ENCODE measurements at regions not wholly inside any gene's neighbourhood (a gene's known extent, or its start where the extent isn't known, plus 50 kb on each side); places are given as distances from the start of the nearest gene placed in this dataset.

DNA sequence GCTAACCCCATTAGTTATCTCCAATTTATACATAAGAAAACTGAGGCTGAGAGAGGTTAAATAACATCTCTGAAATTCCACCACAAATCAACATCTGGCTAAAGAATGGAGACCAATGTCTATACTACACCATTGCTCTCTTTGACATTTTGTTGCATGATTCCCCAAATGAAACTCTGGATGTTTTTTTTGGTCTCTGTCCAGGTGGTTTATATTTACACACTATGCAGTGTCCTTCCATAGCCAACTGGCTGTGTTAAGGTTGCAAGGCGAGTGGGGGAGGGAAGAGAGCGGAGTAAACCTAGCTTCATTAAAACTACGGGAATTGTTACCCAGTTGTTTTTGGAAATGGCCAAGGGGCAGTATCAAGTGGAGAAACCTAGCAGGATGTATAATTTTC is 67.2 kb downstream of the KIF4B start:
- no peak for DNase-seq (ENCODE audit: low spot score)
- Histone ChIP-seq H3K4me3 (ENCODE audit: low read depth in 1 of 3, low read length in 3 of 3) (no peak overlapping the region), H3K27ac (ENCODE audit: low read depth in 1 of 2, low read length in 2 of 2) (no peak overlapping the region), H3K4me1 (ENCODE audit: control insufficient read depth in 4 of 4, insufficient read depth in 4 of 4, low read length in 3 of 4) (no peaks in the 10 kb centered on the region), H3K36me3 (ENCODE audit: control insufficient read depth in 4 of 4, insufficient read depth in 3 of 4, low read depth in 1 of 4, low read length in 3 of 4) (no peaks in the 10 kb centered on the region), H3K27me3 (ENCODE audit: control insufficient read depth in 4 of 4, insufficient read depth in 4 of 4, low read length in 3 of 4) (peaks cover 0 to 5% (median 0%) of the 10 kb centered on the region in 4 donors), H3K9ac (ENCODE audit: low read depth in 1 of 2, low read length in 2 of 2) (no peak overlapping the region), H3K9me3 (ENCODE audit: control insufficient read depth in 4 of 4, low read length in 3 of 4) (no peaks in the 10 kb centered on the region)
- no peak for TF ChIP-seq GABPA (IDR thresholded peaks at IDR 0.05 in 1 of 2, conservative IDR thresholded peaks at IDR 0.05 in 1 of 2)
- no peak for TF ChIP-seq ATF3 (IDR thresholded peaks at IDR 0.05)
- TF ChIP-seq EGR1 (IDR thresholded peaks at IDR 0.05; ENCODE audit: low read depth in 2 of 2), result no peak
- no peak for TF ChIP-seq ZBTB33 (IDR thresholded peaks at IDR 0.05)
- no peak for TF ChIP-seq SP1 (IDR thresholded peaks at IDR 0.05)
- WGBS, result 45% methylated on average over 3 of the region's 3 CpGs

GRCh38 chr5:155081618-155082017 is 68.1 kb downstream of the KIF4B start:
- Histone ChIP-seq H3K4me1 (ENCODE audit: control insufficient read depth in 4 of 4, insufficient read depth in 4 of 4, low read length in 3 of 4) (no peaks in the 10 kb centered on the region), H3K27ac (ENCODE audit: low read depth in 1 of 2, low read length in 2 of 2) (no peak overlapping the region), H3K36me3 (ENCODE audit: control insufficient read depth in 4 of 4, insufficient read depth in 3 of 4, low read depth in 1 of 4, low read length in 3 of 4) (no peaks in the 10 kb centered on the region), H3K4me3 (ENCODE audit: low read depth in 1 of 3, low read length in 3 of 3) (no peak overlapping the region), H3K9ac (ENCODE audit: low read depth in 1 of 2, low read length in 2 of 2) (no peak overlapping the region), H3K9me3 (ENCODE audit: control insufficient read depth in 4 of 4, low read length in 3 of 4) (no peaks in the 10 kb centered on the region), H3K27me3 (ENCODE audit: control insufficient read depth in 4 of 4, insufficient read depth in 4 of 4, low read length in 3 of 4) (peaks cover 0 to 5% (median 0%) of the 10 kb centered on the region in 4 donors)
- WGBS, result 91% methylated on average over 3 of the region's 3 CpGs
- TF ChIP-seq FOXA1 (IDR thresholded peaks at IDR 0.05) (no peak), NR2F2 (IDR thresholded peaks at IDR 0.05) (no peak), EGR1 (IDR thresholded peaks at IDR 0.05; ENCODE audit: low read depth in 2 of 2) (no peak), JUND (IDR thresholded peaks at IDR 0.05) (no peak), TAF1 (conservative IDR thresholded peaks at IDR 0.05) (no peak), FOXA2 (IDR thresholded peaks at IDR 0.05) (no peak), ZBTB33 (IDR thresholded peaks at IDR 0.05) (no peak), SP1 (IDR thresholded peaks at IDR 0.05) (no peak), RXRA (IDR thresholded peaks at IDR 0.05) (no peak), RAD21 (IDR thresholded peaks at IDR 0.05) (no peak)
- TF ChIP-seq, protein P1, sequence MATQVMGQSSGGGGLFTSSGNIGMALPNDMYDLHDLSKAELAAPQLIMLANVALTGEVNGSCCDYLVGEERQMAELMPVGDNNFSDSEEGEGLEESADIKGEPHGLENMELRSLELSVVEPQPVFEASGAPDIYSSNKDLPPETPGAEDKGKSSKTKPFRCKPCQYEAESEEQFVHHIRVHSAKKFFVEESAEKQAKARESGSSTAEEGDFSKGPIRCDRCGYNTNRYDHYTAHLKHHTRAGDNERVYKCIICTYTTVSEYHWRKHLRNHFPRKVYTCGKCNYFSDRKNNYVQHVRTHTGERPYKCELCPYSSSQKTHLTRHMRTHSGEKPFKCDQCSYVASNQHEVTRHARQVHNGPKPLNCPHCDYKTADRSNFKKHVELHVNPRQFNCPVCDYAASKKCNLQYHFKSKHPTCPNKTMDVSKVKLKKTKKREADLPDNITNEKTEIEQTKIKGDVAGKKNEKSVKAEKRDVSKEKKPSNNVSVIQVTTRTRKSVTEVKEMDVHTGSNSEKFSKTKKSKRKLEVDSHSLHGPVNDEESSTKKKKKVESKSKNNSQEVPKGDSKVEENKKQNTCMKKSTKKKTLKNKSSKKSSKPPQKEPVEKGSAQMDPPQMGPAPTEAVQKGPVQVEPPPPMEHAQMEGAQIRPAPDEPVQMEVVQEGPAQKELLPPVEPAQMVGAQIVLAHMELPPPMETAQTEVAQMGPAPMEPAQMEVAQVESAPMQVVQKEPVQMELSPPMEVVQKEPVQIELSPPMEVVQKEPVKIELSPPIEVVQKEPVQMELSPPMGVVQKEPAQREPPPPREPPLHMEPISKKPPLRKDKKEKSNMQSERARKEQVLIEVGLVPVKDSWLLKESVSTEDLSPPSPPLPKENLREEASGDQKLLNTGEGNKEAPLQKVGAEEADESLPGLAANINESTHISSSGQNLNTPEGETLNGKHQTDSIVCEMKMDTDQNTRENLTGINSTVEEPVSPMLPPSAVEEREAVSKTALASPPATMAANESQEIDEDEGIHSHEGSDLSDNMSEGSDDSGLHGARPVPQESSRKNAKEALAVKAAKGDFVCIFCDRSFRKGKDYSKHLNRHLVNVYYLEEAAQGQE (IDR thresholded peaks at IDR 0.05), result no peak
- TF ChIP-seq, protein P2, sequence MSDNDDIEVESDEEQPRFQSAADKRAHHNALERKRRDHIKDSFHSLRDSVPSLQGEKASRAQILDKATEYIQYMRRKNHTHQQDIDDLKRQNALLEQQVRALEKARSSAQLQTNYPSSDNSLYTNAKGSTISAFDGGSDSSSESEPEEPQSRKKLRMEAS (IDR thresholded peaks at IDR 0.05), result no peak
- DNase-seq (ENCODE audit: low spot score), result no peak

All from liver (tissue), 7 donors.